HepG2 (cell line): ENCODE measurements at regions not wholly inside any gene's neighbourhood (a gene's known extent, or its start where the extent isn't known, plus 50 kb on each side); places are given as distances from the start of the nearest gene placed in this dataset.

ENCODE experiments used
- ATAC-seq: fragments of 200-7000 bp; cut with Tn5 transposase; 3 replicates; pipeline ENCODE4 v1.9.1; 2020; ENCODE audit warnings: mild to moderate bottlenecking, moderate library complexity
- BruUV-seq: library from RNA; stranded (reverse); fragments of 400-500 nt; replicated peaks from 2 replicates; lab custom pipeline; 2021; lab: Mats Ljungman, UMichigan
- CTCF ChIA-PET: fragments of 300-600 bp; formaldehyde crosslinking; extraction: SDS; loops from one replicate; lab custom pipeline; 2021; ENCODE audit warnings: low total read pairs, inconsistent platforms, low intra/inter-chr PET ratio; lab: Yijun Ruan, JAX
- POLR2A ChIA-PET: fragments of 350-600 bp; sonication (Branson Sonifier 250); formaldehyde crosslinking; loops from one replicate; lab custom pipeline; 2020; ENCODE audit warnings: antibody characterized with exemption, inconsistent platforms; lab: Yijun Ruan, JAX
- DNase-seq: peaks from one replicate; pipeline ENCODE4 v3.0.0-alpha.2; 2015; ENCODE audit warnings: low spot score
- FAIRE-seq: peaks from 3 replicates; lab custom pipeline; 2011; peaks lifted over from hg19 to GRCh38; lab: Jason Lieb, UNC
- H2AFZ ChIP-seq: one replicate; pipeline ENCODE4 v1.6.1; 2011; ENCODE audit warnings: low read length, inconsistent platforms
- H3K27ac ChIP-seq: fragments of 300-600 bp; 3 replicates; pipeline ENCODE4 v1.8.0; 2011; ENCODE audit warnings: mixed run types, mild to moderate bottlenecking, mixed read lengths, low read length, inconsistent platforms; ENCODE audit not compliant: insufficient read depth; ENCODE audit errors: extremely low read length
- H3K27me3 ChIP-seq, 2 experiments: fragments of 200-600 bp in 1 of 2; 2 replicates in 1 of 2; 3 replicates in 1 of 2; pipeline versions ENCODE4 v1.6.0 to v1.8.0; 2011; ENCODE audit warnings: low read length in 2 of 2, mild to moderate bottlenecking in 2 of 2, moderate library complexity in 2 of 2, inconsistent platforms in 1 of 2; ENCODE audit not compliant: insufficient read depth in 2 of 2, control insufficient read depth in 1 of 2
- H3K36me3 ChIP-seq, 2 experiments: fragments of 200-600 bp in 1 of 2; replicated peaks in 1 of 2; 2 replicates in 1 of 2; 3 replicates in 1 of 2; pipeline versions ENCODE4 v1.5.1 to v1.8.0; 2011; ENCODE audit warnings: low read length in 2 of 2, inconsistent platforms in 1 of 2; ENCODE audit not compliant: insufficient read depth in 2 of 2, control insufficient read depth in 1 of 2
- H3K4me1 ChIP-seq: 2 replicates; pipeline ENCODE4 v1.5.1; 2012; ENCODE audit warnings: low read length, inconsistent platforms; ENCODE audit not compliant: insufficient read depth
- H3K4me2 ChIP-seq: 2 replicates; pipeline ENCODE4 v1.6.0; 2011; ENCODE audit warnings: low read depth, low read length, inconsistent platforms
- H3K4me3 ChIP-seq, 3 experiments: fragments of 200-600 bp in 1 of 3; sonication (generic), shearing (Covaris generic) in 1 of 3; replicated peaks in 1 of 3; 2 replicates each; pipeline ENCODE4 v1.5.1; 2011 to 2016; ENCODE audit warnings: low read length in 3 of 3, inconsistent platforms in 2 of 3, low read depth in 2 of 3, mild to moderate bottlenecking in 2 of 3, control low read depth in 1 of 3, mixed read lengths in 1 of 3; ENCODE audit not compliant: insufficient read depth in 1 of 3
- H3K79me2 ChIP-seq: one replicate; pipeline ENCODE4 v1.6.1; 2011; ENCODE audit warnings: low read length, inconsistent platforms; ENCODE audit not compliant: insufficient read depth
- H3K9ac ChIP-seq: 2 replicates; pipeline ENCODE4 v1.6.0; 2011; ENCODE audit warnings: mild to moderate bottlenecking, low read depth, low read length, inconsistent platforms; ENCODE audit not compliant: insufficient read depth
- H3K9me3 ChIP-seq: 2 replicates; pipeline ENCODE4 v1.5.1; 2012; ENCODE audit warnings: mild to moderate bottlenecking, low read length
- H4K20me1 ChIP-seq: 2 replicates; pipeline ENCODE4 v1.6.0; 2011; ENCODE audit warnings: inconsistent platforms, mild to moderate bottlenecking, low read length, moderate library complexity; ENCODE audit not compliant: insufficient read depth
- ADNP ChIP-seq: sonication (generic); formaldehyde crosslinking; IDR thresholded peaks from 2 replicates; pipeline ENCODE4 v1.4.0; 2020; ENCODE audit warnings: missing genetic modification reagents
- FOXO1 ChIP-seq: sonication (generic); formaldehyde crosslinking; IDR thresholded peaks from 2 replicates; pipeline ENCODE4 v1.4.0; 2020; ENCODE audit warnings: missing genetic modification reagents
- GATA4 ChIP-seq: sonication (generic); IDR thresholded peaks from 2 replicates; pipeline ENCODE4 v1.6.1; 2016; ENCODE audit warnings: antibody characterized with exemption, low read depth, borderline replicate concordance
- GATAD1 ChIP-seq: IDR thresholded peaks from 2 replicates; pipeline ENCODE4 v1.6.1; 2016; ENCODE audit warnings: missing genetic modification reagents, missing compliant biosample characterization
- MIER2 ChIP-seq: IDR thresholded peaks from 2 replicates; pipeline ENCODE4 v1.6.1; 2016; ENCODE audit warnings: missing biosample characterization, missing genetic modification reagents
- RFXANK ChIP-seq: IDR thresholded peaks from 2 replicates; pipeline ENCODE4 v1.6.1; 2016
- SKIL ChIP-seq: sonication (generic); formaldehyde crosslinking; IDR thresholded peaks from 2 replicates; pipeline ENCODE4 v1.8.0; 2022; ENCODE audit warnings: missing genetic modification reagents, mild to moderate bottlenecking, moderate library complexity, borderline replicate concordance
- UBTF ChIP-seq: sonication (generic); formaldehyde crosslinking; IDR thresholded peaks from 2 replicates; pipeline ENCODE4 v1.4.0; 2020; ENCODE audit warnings: mild to moderate bottlenecking, missing genetic modification reagents
- ZNF205 ChIP-seq: IDR thresholded peaks from 2 replicates; pipeline ENCODE4 v1.6.1; 2018; ENCODE audit warnings: missing biosample characterization, missing genetic modification reagents
- ZNF292 ChIP-seq: sonication (generic); formaldehyde crosslinking; IDR thresholded peaks from 2 replicates; pipeline ENCODE4 v1.8.1; 2022; ENCODE audit warnings: mild to moderate bottlenecking, low read depth, missing genetic modification reagents, borderline replicate concordance
- ZNF468 ChIP-seq: sonication (generic); formaldehyde crosslinking; IDR thresholded peaks from 2 replicates; pipeline ENCODE4 v1.8.0; 2022; ENCODE audit warnings: mild to moderate bottlenecking, moderate library complexity, missing genetic modification reagents
- ZNF512 ChIP-seq: sonication (generic); formaldehyde crosslinking; IDR thresholded peaks from 2 replicates; pipeline ENCODE4 v1.4.0; 2020; ENCODE audit warnings: mild to moderate bottlenecking, missing genetic modification reagents
- ZNF780A ChIP-seq: sonication (generic); formaldehyde crosslinking; IDR thresholded peaks from 2 replicates; pipeline ENCODE4 v1.8.0; 2022; ENCODE audit warnings: mild to moderate bottlenecking, missing genetic modification reagents, moderate library complexity
- ZNF782 ChIP-seq: sonication (generic); formaldehyde crosslinking; IDR thresholded peaks from 2 replicates; pipeline ENCODE4 v1.4.0; 2020; ENCODE audit warnings: missing genetic modification reagents, mild to moderate bottlenecking, borderline replicate concordance
- ZSCAN31 ChIP-seq: sonication (generic); formaldehyde crosslinking; IDR thresholded peaks from 2 replicates; pipeline ENCODE4 v1.5.0; 2020; ENCODE audit warnings: low read depth, mild to moderate bottlenecking, missing genetic modification reagents
- WGBS: methylation state at CpG from one replicate; pipeline ENCODE4 v1.1.6; 2017; ENCODE audit warnings: low lambda C conversion rate; 5-methylcytosine and 5-hydroxymethylcytosine counted together
- in situ Hi-C: cut with HindIII; loops from 2 replicates; pipeline ENCODE4 v1.10.0; 2017; ENCODE audit warnings: low pct_unique_long_range_greater_than_20kb; ENCODE audit not compliant: extremely low pct_ligation_motif_present
- intact Hi-C: fragments of 100-400 bp; cut with micrococcal nuclease; formaldehyde crosslinking; loops from one replicate; pipeline ENCODE4 v1.10.0; 2022; ENCODE audit not compliant: unreplicated experiment
- TF ChIP-seq, protein P1 (sequence below): IDR thresholded peaks from 2 replicates; pipeline ENCODE4 v1.6.1; 2016; ENCODE audit warnings: low read depth

- intact Hi-C loops, result loop anchor here (10.0 kb wide), 2 partner anchors 98 to 208 kb away; no protein-coding TSS in a partner anchor
- H3K36me3 ChIP-seq, result no peaks in the 10 kb centered on the region
- peak; percentile 92 for FAIRE-seq
- peak overlapping the region; percentile 99 for H3K27ac ChIP-seq
- H3K79me2 ChIP-seq, result no peaks in the 10 kb centered on the region
- no peaks in the 10 kb centered on the region for H3K9me3 ChIP-seq
- 31% methylated on average over 10 of the region's 10 CpGs for WGBS
- ChIA-PET POLR2A (no interaction called here), CTCF (no interaction called here)
- no TSS peak for BruUV-seq
- DNase-seq, result peak; percentile 99
- H3K4me1 ChIP-seq, result peaks cover 90% of the 10 kb centered on the region
- H3K4me2 ChIP-seq, result peak overlapping the region; percentile 71
- no peaks in the 10 kb centered on the region for H4K20me1 ChIP-seq
- H2AFZ ChIP-seq, result no peak overlapping the region
- ATAC-seq, result peak; percentile 82
- H3K4me3 ChIP-seq, result peak overlapping the region in 2 of 3 experiments; percentile 23 to 42; a peak in 1 of 6 replicates
- in situ Hi-C loops, result loop anchor here (5.0 to 10.0 kb wide), 2 partner anchors 98 to 291 kb away; partner anchors contain the start of gene SEMA6A
- peak overlapping the region; percentile 86 for H3K9ac ChIP-seq
- no peaks in the 10 kb centered on the region for H3K27me3 ChIP-seq
- TF ChIP-seq ZNF780A (0 out of 2 replicates have a peak, but pooled peaks have one; percentile 34), ZNF468 (CRISPR knock-in tag) (no peak), ZNF782 (CRISPR knock-in tag) (no peak), MIER2 (CRISPR knock-in tag) (no peak), GATAD1 (peak; percentile 42; the same call in 1 of the 2 replicates), SKIL (CRISPR knock-in tag) (peak; percentile 87), UBTF (CRISPR knock-in tag) (no peak), FOXO1 (CRISPR knock-in tag) (peak; percentile 72), ZSCAN31 (CRISPR knock-in tag) (peak; percentile 20; the same call in 1 of the 2 replicates), ADNP (no peak), ZNF292 (CRISPR knock-in tag) (0 out of 2 replicates have a peak, but pooled peaks have one; percentile 48), ZNF512 (CRISPR knock-in tag) (peak; percentile 31; the same call in 1 of the 2 replicates), ZNF205 (CRISPR knock-in tag) (0 out of 2 replicates have a peak, but pooled peaks have one; percentile 34), GATA4 (peak; percentile 97), RFXANK (CRISPR knock-in tag) (no peak)
- TF ChIP-seq, protein P1, sequence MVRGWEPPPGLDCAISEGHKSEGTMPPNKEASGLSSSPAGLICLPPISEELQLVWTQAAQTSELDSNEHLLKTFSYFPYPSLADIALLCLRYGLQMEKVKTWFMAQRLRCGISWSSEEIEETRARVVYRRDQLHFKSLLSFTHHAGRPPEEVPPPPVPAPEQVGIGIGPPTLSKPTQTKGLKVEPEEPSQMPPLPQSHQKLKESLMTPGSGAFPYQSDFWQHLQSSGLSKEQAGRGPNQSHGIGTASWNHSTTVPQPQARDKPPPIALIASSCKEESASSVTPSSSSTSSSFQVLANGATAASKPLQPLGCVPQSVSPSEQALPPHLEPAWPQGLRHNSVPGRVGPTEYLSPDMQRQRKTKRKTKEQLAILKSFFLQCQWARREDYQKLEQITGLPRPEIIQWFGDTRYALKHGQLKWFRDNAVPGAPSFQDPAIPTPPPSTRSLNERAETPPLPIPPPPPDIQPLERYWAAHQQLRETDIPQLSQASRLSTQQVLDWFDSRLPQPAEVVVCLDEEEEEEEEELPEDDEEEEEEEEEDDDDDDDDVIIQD (CRISPR knock-in tag), result peak; percentile 45; the same call in 1 of the 2 replicates
Observed at GRCh38 chr5:116862632-116863455, 288.2 kb upstream of the SEMA6A start.
